OCI-LY3 (cell line): ENCODE measurements at regions not wholly inside any gene's neighbourhood (a gene's known extent, or its start where the extent isn't known, plus 50 kb on each side); places are given as distances from the start of the nearest gene placed in this dataset.

ENCODE experiments used
- CTCF ChIP-seq: fragments of 200-600, 300-600 bp; sonication (generic); IDR thresholded peaks from 2 replicates; pipeline ENCODE4 v1.5.1; 2014; ENCODE audit warnings: antibody characterized with exemption, low read length, low read depth
- EZH2phosphoT487 ChIP-seq: fragments of 200-600 bp; shearing (Covaris generic); IDR thresholded peaks from 2 replicates; pipeline ENCODE4 v1.6.1; 2018; ENCODE audit warnings: antibody characterized with exemption, mixed run types, low read depth

- TF ChIP-seq CTCF = no peak
- no peak for TF ChIP-seq EZH2phosphoT487
Observed at GRCh38 chr6:21759721-21760120, 166.2 kb downstream of the SOX4 start.
